ENCODE measurements at regions not wholly inside any gene's neighbourhood (a gene's known extent, or its start where the extent isn't known, plus 50 kb on each side); places are given as distances from the start of the nearest gene placed in this dataset.

DNA sequence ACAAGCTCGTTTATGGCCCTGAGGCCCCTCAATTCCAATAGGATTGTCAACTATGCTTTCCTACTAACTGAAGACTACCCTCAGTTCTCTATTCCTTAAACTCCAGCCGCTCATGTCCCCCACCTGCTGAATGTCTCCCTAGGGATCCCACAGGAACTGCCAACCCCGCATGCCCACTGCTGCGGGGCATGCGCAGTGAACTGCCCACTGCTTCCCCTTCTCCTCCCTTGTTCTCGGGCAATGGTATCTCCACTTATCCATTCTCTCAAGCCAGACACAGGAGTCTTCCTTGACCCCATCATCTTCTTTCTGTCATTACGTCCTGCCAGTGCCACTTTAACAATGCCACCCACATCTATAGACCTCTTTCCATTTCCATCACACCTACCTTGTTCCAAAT lies 90.0 kb downstream of the FGF18 start:
- H3K4me3 ChIP-seq (ENCODE audit: low read depth, low read length): no peak overlapping the region
- no peak for TF ChIP-seq CTCF (IDR thresholded peaks at IDR 0.05; ENCODE audit: insufficient read depth, low read depth, low read length)
- no peak for DNase-seq (ENCODE audit: low read depth)

- TF ChIP-seq CTCF (IDR thresholded peaks at IDR 0.05; ENCODE audit: insufficient read depth, low read depth, low read length): no peak
Measured at GRCh38 chr5:171512397-171512796, 93.0 kb downstream of the FGF18 start.

DNA sequence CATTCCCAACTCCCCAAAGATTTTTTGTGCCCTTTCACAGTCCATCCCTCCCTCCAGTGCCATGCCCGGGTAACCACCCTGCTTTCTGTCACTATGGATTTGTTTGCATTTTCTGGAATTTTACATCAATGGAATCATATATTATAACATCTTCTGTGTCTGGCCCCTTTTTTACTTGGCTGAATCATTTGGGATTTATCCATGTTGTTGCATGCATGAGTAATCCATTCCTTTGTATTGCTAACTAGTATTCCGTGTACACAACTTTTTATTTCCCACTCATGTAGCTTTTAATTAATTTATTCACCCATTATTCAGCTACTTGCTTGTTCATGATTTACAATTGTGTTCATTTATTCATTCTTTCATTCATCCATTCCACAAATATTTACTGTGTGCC lies 94.1 kb downstream of the FGF18 start:
- no peak for DNase-seq (ENCODE audit: low read depth)
- no peak for TF ChIP-seq CTCF (IDR thresholded peaks at IDR 0.05; ENCODE audit: insufficient read depth, low read depth, low read length)
- no peak overlapping the region for H3K4me3 ChIP-seq (ENCODE audit: low read depth, low read length)

More at GRCh38 chr5:171512397-171512796, 93.0 kb downstream of the FGF18 start:
- H3K4me3 ChIP-seq (ENCODE audit: low read depth, low read length): no peak overlapping the region
- DNase-seq (ENCODE audit: low read depth): no peak

DNA sequence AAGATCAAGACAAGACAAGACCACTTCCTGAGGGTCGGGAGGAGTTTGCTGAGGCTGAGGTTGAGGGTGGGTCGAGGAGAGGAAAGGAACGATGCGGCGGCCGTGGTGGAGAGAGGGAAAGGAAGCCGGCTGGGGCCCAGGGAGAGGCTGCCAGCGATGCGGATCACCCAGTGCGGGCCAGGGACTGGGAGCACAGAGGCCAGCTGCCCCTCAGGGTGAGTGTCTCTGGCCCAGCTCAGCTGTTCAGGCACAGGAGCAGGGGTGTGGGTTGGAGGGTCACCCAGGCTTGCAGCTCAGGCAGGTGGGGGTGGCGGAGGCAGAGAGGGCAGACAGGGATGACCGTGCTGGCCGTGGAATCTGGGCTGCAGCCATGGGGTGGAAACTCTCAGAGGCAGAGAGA lies 99.5 kb downstream of the FGF18 start:
- DNase-seq (ENCODE audit: low read depth): no peak
- H3K4me3 ChIP-seq (ENCODE audit: low read depth, low read length): no peak overlapping the region
- no peak for TF ChIP-seq CTCF (IDR thresholded peaks at IDR 0.05; ENCODE audit: insufficient read depth, low read depth, low read length)

GRCh38 chr5:171520300-171521174 lies 101.1 kb downstream of the FGF18 start:
- TF ChIP-seq CTCF (IDR thresholded peaks at IDR 0.05; ENCODE audit: insufficient read depth, low read depth, low read length): no peak

DNA sequence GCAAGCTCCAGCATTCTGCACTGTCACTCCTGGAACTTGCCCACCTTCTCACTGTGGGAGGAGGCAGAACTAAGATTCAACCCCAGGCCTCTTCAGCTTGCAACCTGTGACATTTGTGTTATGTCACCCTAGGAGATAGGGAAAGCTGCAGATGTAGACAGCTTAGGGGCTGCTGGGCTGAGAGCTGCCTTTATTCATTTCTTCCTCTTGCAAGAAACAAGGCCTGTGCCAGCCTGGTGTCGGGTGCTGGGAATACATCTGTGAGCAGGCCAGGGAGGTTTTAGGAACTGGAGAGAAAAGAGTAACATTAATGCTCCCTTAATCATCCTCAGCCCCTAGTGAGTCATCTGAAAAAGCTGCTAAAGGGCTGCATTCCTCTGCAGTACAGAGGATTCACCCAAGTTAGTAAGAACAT lies 101.8 kb downstream of the FGF18 start:
- DNase-seq (ENCODE audit: low read depth): peak; percentile 80
- peak; percentile 11 for TF ChIP-seq CTCF (IDR thresholded peaks at IDR 0.05; ENCODE audit: insufficient read depth, low read depth, low read length)
- no peak overlapping the region for H3K4me3 ChIP-seq (ENCODE audit: low read depth, low read length)

More at GRCh38 chr5:171520300-171521174, 101.1 kb downstream of the FGF18 start:
- DNase-seq (ENCODE audit: low read depth): peak; percentile 19
- no peak overlapping the region for H3K4me3 ChIP-seq (ENCODE audit: low read depth, low read length)
